GM18511 (cell line): ENCODE measurements at regions not wholly inside any gene's neighbourhood (a gene's known extent, or its start where the extent isn't known, plus 50 kb on each side); places are given as distances from the start of the nearest gene placed in this dataset.

Source experiments
- ATAC-seq: cut with Tn5 transposase; IDR thresholded peaks from one replicate; pipeline ENCODE4 v1.9.1; 2021; ENCODE audit warnings: mild to moderate bottlenecking, moderate library complexity; ENCODE audit not compliant: unreplicated experiment

- no peak for ATAC-seq
Measured at GRCh38 chr11:95294701-95295100, 63.7 kb upstream of the SESN3 start.

DNA sequence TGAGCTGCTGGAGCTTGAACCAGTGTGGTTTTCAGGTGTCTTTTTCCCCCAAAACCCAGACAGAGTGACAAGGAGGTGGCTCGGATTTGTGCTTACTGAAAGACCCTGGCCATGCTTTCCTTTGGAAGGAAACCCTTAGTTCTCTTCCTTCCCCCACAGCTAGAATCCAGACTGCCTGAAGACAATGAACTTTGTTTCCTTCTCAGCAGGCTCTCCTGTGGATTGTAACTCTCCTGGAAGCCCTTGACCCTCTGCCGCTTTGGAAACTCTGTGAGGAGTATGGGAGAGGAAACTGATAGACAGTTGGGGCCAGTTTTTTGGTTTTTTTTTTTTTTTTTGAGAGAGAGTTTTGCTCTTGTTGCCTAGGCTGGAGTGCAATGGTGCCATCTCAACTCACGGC lies 62.1 kb upstream of the SESN3 start:
- ATAC-seq: no peak

DNA sequence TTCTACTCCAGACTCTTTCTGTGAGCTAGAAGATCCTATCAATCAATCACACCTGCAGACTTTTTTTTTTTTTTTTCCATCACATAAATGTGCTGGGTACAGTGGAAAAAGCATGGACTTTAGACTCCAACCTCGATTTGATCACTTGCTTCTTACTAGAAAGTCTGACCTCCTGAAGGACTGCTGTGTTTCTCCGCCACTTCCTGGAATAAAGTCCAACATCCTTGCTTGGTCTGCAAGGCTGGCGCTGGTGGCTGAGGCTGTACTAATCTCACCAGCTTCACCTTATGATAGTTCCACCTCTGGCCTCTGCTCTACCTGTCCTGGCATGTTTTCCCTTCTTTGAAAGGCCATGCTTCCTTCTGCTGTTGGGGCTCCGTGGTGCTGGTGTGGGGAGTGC lies 60.9 kb upstream of the SESN3 start:
- no peak for ATAC-seq

DNA sequence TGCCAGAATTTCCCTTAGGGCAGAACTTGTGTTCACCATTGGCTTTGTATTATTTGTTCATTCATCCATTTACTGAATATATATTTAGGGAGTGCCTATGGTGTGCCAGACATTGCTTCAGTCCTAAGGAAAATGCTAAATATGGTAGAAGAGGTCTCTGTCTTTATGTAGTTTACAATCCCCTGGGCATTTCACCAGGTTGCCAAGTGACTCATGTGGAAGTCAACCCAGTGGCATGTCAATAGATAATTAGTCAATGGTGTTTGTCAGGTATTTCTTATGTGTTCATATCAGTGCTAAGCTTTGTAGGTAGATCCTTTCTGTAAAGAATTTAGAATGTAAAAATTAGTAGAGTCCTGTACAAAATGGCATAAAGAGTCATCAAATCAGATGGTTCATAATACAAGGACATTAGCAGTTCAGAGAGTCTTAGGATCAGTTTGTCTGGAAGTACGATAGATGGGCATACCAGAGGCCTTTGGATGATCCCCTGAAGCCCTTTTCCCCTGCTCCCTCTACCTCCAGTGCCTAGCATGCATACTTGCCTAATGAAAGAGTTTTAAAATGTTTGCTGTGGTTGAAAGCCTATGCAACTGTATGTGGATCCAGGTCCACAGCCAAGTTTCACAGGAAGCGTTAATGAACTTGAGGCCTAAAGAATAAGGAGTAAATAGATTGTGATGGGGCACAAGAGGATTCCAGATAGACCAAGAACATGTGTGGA lies 58.5 kb upstream of the SESN3 start:
- ATAC-seq: no peak

DNA sequence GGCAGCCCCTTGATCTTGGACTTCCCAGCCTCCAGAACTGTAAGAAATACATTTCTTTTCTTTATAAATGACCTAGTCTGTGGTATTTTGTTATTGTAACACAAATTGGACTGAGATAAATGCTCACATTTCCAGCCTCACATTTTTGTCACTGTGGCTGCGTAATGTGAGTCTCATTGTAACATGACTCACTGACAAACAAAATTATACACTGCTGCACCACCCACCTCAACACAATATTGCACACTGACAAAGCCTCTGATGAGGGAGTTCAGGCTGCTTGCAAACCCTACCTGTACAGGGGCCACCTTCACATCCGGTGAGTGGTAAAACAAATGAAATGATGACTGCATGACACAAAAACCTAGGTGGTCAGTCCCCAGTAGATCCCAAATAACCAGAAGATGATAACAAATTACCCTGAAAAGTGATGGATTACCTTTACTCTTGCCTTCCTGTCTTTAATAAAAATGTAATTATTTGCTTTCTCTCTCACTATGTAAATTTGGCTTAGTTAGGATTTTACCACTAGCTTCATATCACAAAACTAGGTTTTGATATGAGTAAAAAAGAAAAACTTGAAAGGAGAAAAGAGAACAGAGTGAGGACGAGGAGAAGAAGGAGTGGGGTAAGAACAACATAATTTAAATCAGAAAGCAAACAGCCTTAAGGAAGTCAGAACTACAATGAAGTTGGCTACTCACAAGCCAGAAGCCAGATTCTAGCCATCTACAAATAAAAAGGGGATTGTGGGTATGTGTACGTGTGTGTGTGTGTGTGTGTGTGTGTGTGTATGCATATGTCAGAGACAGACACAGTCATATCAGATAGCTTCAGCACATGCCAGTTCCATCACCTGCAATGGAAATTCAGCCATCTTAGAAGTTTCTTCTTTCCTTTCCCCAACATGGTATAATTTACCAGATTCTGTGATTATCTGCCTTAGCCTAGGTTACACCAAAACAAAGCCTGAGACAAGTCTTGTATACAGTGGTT lies 53.4 kb upstream of the SESN3 start:
- ATAC-seq: no peak

DNA sequence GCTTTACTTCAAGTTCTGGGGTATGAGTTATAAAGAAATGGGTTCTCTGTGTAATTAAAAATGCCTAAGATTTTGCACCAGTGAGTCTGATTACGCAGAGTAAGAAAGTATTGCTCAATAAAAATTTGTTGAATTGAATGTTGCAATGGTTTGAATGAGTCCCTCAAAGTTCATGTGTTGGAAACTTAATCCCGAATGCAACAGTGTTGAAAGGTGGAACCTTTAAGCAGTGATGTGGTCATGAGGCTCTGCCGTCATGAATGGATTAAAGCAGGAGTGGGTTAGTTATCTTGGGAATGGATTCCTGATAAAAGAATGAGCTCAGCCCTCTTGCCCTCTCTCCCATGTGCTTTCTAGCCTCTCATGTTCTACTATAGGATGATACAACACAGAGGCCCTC lies 52.6 kb upstream of the SESN3 start:
- ATAC-seq: no peak

GRCh38 chr11:95283146-95283545 lies 52.1 kb upstream of the SESN3 start:
- ATAC-seq: no peak

- ATAC-seq: no peak
Measured at GRCh38 chr11:95282291-95282751, 51.3 kb upstream of the SESN3 start.
